Activated naive CD4-positive, alpha-beta T cell treated with anti-CD3 and anti-CD28 coated beads, Interleukin-2, amount 50 U/mL, for 24 hours (primary cell): ENCODE measurements at regions not wholly inside any gene's neighbourhood (a gene's known extent, or its start where the extent isn't known, plus 50 kb on each side); places are given as distances from the start of the nearest gene placed in this dataset.
"Not testable (repeated sequence)": the region's sequence is repeated elsewhere in the genome, so short reads cannot be mapped to it uniquely, and the experiment has no call there.

Experiments used
- H3K27ac Mint-ChIP-seq: one replicate; pipeline ENCODE4 v1.8.0; 2021; ENCODE audit warnings: mild to moderate bottlenecking, mixed read lengths
- H3K27me3 Mint-ChIP-seq: one replicate; pipeline ENCODE4 v1.8.0; 2021; ENCODE audit warnings: mixed read lengths
- H3K36me3 Mint-ChIP-seq: one replicate; pipeline ENCODE4 v1.8.0; 2021; ENCODE audit warnings: mixed read lengths
- H3K4me1 Mint-ChIP-seq: one replicate; pipeline ENCODE4 v1.8.0; 2021; ENCODE audit warnings: mixed read lengths
- H3K4me3 Mint-ChIP-seq: one replicate; pipeline ENCODE4 v1.8.0; 2021; ENCODE audit warnings: mild to moderate bottlenecking, mixed read lengths
- H3K9me3 Mint-ChIP-seq: one replicate; pipeline ENCODE4 v1.8.0; 2021; ENCODE audit warnings: mixed read lengths

DNA sequence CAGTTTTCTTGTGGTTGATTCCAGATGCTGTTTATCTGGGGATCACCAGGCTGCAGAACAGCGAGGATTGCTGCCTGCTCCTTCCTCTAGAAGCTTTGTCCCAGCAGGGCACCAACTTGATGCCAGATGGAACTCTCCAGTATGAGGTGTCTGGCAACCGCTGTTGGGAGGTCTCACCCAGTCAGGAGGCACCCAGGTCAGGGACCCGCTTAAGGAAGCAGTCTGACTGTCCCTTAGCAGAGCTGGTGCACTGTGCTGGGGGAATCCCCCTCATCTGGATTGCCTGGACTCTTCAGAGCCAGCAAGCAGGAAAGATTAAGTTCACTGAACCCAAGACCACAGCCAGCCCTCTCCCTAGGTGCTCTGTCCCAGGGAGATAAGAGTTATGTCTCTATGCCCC, 1165.2 kb downstream of the FSCB start:
- H3K4me3 Mint-ChIP-seq = no peak overlapping the region

DNA sequence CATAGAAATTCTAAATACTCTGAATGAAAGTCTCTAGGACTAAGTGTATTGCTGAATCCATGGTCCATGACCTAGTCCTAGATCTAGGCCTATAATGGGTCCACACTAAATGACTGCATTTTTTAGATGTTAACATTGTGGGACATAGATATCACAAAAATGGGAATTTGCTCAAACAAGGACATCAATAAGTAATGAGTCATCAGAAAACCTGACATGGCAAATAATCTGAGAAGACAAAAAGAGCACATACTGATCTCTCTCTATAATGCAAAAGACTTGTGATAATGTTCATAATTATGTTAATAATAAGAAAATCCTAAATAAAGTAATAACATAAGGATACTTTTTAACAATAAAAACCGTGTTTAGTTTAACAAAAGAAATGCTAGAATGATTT, 1168.4 kb downstream of the FSCB start:
- Mint-ChIP-seq H3K27me3 (no peaks in the 10 kb centered on the region), H3K36me3 (no peaks in the 10 kb centered on the region), H3K4me1 (no peaks in the 10 kb centered on the region), H3K4me3 (no peak overlapping the region), H3K9me3 (no peaks in the 10 kb centered on the region), H3K27ac (no peak overlapping the region)

More for the DNA sequence above, 1165.2 kb downstream of the FSCB start:
- Mint-ChIP-seq H3K27ac (no peak overlapping the region), H3K4me1 (no peaks in the 10 kb centered on the region), H3K36me3 (no peaks in the 10 kb centered on the region), H3K27me3 (no peaks in the 10 kb centered on the region), H3K9me3 (peaks cover 6% of the 10 kb centered on the region)

DNA sequence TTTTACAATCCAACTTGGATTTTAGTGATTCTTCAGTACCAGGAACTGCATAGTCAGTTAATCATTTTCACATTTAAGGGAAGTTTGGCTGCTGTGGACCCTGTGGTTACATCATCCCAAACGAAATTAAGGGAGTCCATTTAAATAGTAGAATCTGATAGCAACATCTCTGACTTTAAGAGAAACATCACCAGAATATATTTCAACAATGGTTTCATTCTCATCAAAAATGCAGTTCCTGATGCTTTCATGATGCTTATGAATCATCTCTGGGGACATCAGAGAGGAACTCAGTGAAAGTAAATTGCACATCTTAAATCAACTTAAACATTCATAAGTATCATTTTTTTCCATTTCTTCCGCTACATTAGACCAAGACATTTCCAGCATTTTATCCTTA, 1170.7 kb downstream of the FSCB start:
- Mint-ChIP-seq H3K4me1 (no peaks in the 10 kb centered on the region), H3K27ac (no peak overlapping the region), H3K36me3 (no peaks in the 10 kb centered on the region), H3K4me3 (no peak overlapping the region), H3K27me3 (no peaks in the 10 kb centered on the region), H3K9me3 (no peaks in the 10 kb centered on the region)

DNA sequence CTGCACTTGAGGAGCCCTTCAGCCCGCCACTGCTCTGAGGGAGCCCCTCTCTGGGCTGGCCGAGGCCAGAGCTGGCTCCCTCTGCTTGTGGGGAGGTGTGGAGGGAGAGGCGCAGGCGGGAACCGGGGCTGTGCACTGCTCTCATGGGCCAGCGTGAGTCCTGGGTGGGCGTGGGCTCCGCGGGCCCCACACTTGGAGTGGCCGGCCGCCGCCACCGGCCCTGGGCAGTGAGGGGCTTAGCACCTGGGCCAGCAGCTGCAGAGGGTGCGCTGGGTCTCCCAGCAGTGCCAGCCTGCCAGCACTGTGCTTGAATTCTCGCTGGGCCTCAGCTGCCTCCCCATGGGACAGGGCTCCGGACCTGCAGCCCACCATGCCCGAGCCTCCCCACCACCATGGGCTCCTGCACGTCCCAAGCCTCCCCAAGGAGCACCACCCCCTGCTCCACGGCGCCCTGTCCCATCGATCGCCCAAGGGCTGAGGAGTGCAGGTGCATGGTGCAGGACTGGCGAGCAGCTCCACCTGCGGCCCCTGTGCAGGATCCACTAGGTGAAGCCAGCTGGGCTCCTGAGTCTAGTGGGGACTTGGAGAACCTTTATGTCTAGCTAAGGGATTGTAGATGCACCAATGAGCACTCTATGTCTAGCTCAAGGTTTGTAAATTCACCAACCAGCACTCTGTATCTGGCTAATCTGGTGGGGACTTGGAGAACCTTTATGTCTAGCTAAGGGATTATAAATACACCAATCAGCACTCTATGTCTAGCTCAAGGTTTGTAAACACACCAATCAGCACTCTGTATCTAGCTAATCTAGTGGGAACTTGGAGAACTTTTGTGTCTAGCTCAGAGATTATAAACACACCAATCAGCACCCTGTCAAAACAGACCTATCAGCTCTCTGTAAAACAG, 1180.3 kb downstream of the FSCB start:
- H3K4me3 Mint-ChIP-seq, H3K27me3 Mint-ChIP-seq, H3K4me1 Mint-ChIP-seq, H3K9me3 Mint-ChIP-seq, H3K27ac Mint-ChIP-seq, H3K36me3 Mint-ChIP-seq: not testable (repeated sequence)

DNA sequence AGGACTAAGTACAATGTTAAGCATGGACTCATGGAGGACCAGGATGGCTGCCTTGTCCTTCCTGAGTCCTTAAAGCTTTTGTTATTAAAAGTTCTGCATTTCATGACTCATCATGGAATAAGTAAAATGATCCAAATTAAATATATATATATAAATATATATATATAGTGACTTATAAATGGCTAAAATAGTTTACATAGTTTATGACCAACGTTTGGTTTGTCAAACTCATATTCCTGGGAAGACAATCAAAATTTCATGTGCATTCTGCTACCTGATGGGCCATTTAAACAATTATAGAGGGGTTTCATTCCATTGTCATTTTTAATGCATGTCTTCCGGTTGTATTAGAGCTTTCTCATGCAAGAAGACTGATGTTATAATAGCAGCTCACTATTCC, 1190.7 kb downstream of the FSCB start:
- peaks cover 6% of the 10 kb centered on the region for H3K9me3 Mint-ChIP-seq
- H3K27ac Mint-ChIP-seq = no peak overlapping the region
- no peaks in the 10 kb centered on the region for H3K27me3 Mint-ChIP-seq
- H3K4me1 Mint-ChIP-seq = no peaks in the 10 kb centered on the region
- no peak overlapping the region for H3K4me3 Mint-ChIP-seq
- no peaks in the 10 kb centered on the region for H3K36me3 Mint-ChIP-seq

DNA sequence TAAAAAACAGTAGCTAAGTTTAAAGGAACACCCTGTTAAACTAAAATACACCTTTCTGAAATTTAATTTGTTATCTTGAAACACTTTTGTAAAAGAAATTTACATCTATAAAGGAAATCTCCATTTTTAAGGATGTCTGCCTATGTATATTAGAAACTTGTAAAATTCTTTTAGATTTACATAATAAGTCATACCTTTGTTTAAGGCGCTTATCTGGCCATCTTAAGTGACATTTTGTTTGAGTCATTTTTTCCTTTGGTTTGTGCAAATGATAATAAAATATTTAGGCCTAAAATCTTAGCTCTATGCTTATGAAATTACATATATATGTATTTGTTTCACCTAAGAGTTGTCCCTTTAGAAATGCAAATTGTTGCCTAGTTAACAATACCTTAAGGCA, 1193.4 kb downstream of the FSCB start:
- Mint-ChIP-seq H3K9me3 (peaks cover 6% of the 10 kb centered on the region), H3K27me3 (no peaks in the 10 kb centered on the region), H3K4me3 (no peak overlapping the region), H3K27ac (no peak overlapping the region), H3K4me1 (no peaks in the 10 kb centered on the region), H3K36me3 (no peaks in the 10 kb centered on the region)

DNA sequence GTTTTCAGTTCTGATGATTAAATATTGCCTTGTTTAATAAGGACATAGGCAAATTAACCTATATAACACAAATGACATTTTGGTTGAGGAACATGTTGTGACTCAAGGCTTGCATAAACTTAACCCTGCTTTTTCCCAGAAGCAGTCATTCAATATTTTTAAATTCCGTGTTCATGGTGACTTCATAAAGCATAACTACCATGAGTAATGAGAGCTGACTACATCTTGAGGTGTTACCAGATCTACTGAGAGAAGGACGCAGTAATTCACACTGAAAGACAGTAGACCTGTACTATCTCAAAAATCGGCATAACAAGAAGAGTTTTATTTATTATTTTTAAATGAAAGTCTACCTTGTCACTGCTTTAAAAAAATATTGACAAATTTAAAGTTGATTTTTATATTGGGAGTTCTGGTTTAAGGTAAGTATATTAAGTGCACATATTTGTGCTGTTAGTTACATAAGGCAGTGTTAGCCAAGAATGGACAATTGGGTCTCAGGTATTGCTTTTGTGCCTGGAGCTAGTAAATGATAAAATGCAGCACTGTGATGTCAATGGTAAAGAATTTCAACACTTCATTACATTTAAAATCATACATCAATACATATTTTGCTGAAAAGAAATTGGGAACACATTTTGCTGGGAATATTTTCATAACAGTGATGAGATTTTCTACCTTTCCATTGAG, 1198.5 kb downstream of the FSCB start:
- no peak overlapping the region for H3K4me3 Mint-ChIP-seq
- peaks cover 6% of the 10 kb centered on the region for H3K9me3 Mint-ChIP-seq
- no peaks in the 10 kb centered on the region for H3K4me1 Mint-ChIP-seq
- no peaks in the 10 kb centered on the region for H3K36me3 Mint-ChIP-seq
- H3K27ac Mint-ChIP-seq = no peak overlapping the region
- no peaks in the 10 kb centered on the region for H3K27me3 Mint-ChIP-seq

DNA sequence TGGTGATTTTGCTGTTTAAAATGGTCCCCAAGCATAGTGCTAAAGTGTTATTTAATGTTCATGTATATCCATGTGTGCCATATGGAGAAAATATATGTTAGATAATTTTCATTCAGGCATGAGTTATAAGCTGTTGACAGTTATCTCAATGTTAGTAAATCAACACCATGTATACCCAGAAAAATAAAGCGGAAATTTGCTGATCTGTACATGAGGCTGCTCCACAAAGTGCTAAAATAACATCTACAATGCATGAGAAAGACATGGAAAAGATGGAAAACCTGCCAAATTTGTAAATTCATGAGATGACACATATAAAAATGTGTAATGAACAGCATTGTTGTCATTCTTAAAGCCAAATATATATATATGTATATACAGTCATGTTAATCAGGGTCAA, 1199.2 kb downstream of the FSCB start:
- no peaks in the 10 kb centered on the region for H3K27me3 Mint-ChIP-seq
- peaks cover 2% of the 10 kb centered on the region for H3K9me3 Mint-ChIP-seq
- no peaks in the 10 kb centered on the region for H3K4me1 Mint-ChIP-seq
- H3K27ac Mint-ChIP-seq = no peak overlapping the region
- H3K4me3 Mint-ChIP-seq = no peak overlapping the region
- H3K36me3 Mint-ChIP-seq = no peaks in the 10 kb centered on the region

DNA sequence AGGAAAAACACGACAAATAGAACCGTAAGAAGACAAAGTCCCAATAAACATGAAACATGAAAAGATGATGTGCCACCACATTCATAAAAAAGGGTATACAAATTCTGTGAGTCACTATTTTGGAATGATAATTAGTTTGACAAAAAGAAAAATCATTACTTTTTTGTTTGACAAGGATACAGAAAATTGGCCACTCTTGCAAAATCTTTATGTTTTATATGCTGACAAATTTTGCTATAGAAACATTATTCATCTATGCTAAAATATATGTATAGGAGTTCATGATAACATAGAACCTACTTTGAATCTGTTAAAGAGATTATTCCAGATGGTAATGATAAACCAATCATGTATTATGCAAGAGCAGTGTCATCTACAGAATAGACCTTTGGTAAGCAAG, 1201.0 kb downstream of the FSCB start:
- Mint-ChIP-seq H3K27ac (no peak overlapping the region), H3K4me3 (no peak overlapping the region), H3K4me1 (no peaks in the 10 kb centered on the region), H3K9me3 (no peaks in the 10 kb centered on the region), H3K27me3 (no peaks in the 10 kb centered on the region), H3K36me3 (no peaks in the 10 kb centered on the region)

DNA sequence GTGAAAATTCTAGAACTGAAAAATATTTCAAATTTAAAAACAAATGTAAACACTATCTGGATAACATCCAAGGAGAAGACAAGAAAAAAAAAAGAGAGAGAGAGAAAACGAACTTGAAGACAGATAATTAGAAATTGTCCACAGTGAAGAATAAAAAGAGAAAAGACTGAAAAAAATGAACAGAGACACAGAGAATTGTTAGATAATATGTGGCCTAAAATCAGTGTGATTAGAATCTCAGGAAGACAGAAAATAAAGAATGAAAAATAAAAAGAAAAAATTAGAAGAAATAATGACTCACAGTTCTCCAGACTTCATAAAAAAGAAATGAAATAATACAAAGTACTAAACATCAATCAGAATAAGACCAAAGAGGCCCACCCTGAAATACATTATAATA, 1209.3 kb downstream of the FSCB start:
- H3K4me1 Mint-ChIP-seq = no peaks in the 10 kb centered on the region
- peaks cover 6% of the 10 kb centered on the region for H3K9me3 Mint-ChIP-seq
- no peak overlapping the region for H3K4me3 Mint-ChIP-seq
- no peaks in the 10 kb centered on the region for H3K36me3 Mint-ChIP-seq
- H3K27me3 Mint-ChIP-seq = no peaks in the 10 kb centered on the region
- no peak overlapping the region for H3K27ac Mint-ChIP-seq

DNA sequence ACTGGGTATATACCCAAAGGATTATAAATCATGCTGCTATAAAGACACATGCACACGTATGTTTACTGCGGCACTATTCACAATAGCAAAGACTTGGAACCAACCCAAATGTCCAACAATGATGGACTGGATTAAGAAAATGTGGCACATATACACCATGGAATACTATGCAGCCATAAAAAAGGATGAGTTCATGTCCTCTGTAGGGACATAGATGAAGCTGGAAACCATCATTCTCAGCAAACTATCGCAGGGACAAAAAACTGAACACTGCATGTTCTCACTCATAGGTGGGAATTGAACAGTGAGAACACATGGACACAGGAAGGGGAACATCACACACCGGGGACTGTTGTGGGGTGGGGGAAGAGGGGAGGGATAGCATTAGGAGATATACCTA, 1211.0 kb downstream of the FSCB start:
- not testable (repeated sequence) for H3K36me3 Mint-ChIP-seq, H3K4me1 Mint-ChIP-seq, H3K4me3 Mint-ChIP-seq, H3K9me3 Mint-ChIP-seq, H3K27ac Mint-ChIP-seq, H3K27me3 Mint-ChIP-seq

DNA sequence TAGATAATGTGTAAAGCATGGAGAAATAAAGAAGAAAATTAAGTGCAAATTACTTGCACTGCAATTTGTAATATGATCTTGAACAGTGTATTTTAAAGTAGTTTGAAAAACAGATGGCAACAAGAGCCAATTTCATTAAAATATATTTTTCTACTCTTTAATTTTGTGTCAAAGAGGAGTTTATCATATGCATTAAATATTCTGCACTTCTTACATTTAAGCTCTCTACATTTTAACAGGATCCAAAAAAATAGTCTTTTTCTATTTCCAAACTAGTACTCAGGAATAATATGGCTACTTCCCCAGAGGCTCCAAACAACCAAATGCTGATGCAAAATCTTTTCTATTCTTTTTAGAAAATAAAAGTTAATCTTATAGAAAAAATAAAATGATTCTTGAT, 1221.5 kb downstream of the FSCB start:
- Mint-ChIP-seq H3K4me3 (no peak overlapping the region), H3K9me3 (no peaks in the 10 kb centered on the region), H3K27ac (no peak overlapping the region), H3K4me1 (no peaks in the 10 kb centered on the region), H3K27me3 (no peaks in the 10 kb centered on the region), H3K36me3 (no peaks in the 10 kb centered on the region)

DNA sequence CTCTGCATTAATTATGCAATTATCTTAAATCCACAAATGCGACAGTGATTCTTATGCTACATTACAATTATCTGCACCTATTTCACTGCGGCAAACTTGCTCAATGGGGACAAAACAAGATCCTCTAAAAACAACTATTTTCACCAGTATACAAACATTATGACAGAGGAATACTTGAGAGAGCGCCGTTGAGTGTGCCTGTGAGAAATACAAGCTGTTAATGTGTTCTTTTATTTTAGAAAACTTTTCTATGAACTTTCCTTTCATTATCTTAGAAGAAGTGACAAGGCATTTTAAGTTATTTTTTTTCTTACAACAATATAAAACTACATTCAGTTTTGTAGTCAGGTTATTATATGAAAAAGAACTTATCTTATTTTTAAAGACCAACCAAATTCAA, 1247.0 kb downstream of the FSCB start:
- H3K36me3 Mint-ChIP-seq = no peaks in the 10 kb centered on the region
- H3K4me1 Mint-ChIP-seq = no peaks in the 10 kb centered on the region
- H3K27me3 Mint-ChIP-seq = no peaks in the 10 kb centered on the region
- no peak overlapping the region for H3K4me3 Mint-ChIP-seq
- H3K27ac Mint-ChIP-seq = no peak overlapping the region
- peaks cover 11% of the 10 kb centered on the region for H3K9me3 Mint-ChIP-seq

DNA sequence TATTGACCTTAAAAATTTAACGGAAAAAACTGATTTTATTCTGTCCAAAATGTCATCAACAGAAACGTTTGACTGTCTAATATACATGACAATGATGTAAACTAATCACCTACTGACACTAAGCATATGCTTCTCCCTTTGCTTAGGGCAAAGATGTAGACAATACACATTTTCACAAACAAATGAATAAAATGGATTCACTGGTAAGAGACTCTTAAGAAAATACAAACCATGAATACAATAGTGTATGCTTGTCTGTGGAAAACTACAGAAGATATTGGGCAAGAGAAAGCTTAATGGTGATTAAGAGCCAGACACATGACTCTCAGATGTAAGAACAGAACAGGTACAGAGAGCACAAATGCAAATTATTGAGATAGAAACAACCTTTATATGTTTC, 1248.7 kb downstream of the FSCB start:
- no peaks in the 10 kb centered on the region for H3K36me3 Mint-ChIP-seq
- H3K4me3 Mint-ChIP-seq = no peak overlapping the region
- H3K4me1 Mint-ChIP-seq = no peaks in the 10 kb centered on the region
- H3K27me3 Mint-ChIP-seq = no peaks in the 10 kb centered on the region
- no peak overlapping the region for H3K27ac Mint-ChIP-seq
- H3K9me3 Mint-ChIP-seq = peaks cover 11% of the 10 kb centered on the region

DNA sequence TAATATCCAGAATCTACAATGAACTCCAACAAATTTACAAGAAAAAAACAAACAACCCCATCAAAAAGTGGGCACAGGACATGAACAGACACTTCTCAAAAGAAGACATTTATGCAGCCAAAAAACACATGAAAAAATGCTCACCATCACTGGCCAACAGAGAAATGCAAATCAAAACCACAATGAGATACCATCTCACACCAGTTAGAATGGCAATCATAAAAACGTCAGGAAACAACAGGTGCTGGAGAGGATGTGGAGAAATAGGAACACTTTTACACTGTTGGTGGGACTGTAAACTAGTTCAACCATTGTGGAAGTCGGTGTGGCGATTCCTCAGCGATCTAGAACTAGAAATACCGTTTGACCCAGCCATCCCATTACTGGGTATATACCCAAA, 1250.1 kb downstream of the FSCB start:
- not testable (repeated sequence) for H3K9me3 Mint-ChIP-seq, H3K4me1 Mint-ChIP-seq, H3K27ac Mint-ChIP-seq, H3K27me3 Mint-ChIP-seq, H3K4me3 Mint-ChIP-seq, H3K36me3 Mint-ChIP-seq

DNA sequence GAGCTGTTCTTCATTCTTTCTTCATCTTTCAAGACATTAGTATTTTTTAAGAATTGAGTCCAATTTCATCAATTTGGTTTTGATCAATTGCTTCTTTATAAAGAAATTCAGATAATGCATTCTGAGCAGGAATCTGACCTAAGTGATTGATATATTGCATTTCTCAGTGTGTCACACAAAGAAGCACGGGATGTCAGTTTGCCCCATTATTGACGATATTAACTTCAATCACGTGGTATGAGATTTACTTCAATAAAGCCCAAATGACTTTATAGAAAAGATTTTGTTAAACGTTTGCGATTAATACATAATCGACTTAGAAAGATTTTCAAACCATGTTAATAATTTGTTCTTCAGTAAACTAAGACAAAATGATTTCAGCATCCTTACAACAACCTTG, 1254.2 kb downstream of the FSCB start:
- Mint-ChIP-seq H3K9me3 (no peaks in the 10 kb centered on the region), H3K27me3 (no peaks in the 10 kb centered on the region), H3K36me3 (no peaks in the 10 kb centered on the region), H3K4me1 (no peaks in the 10 kb centered on the region), H3K27ac (no peak overlapping the region), H3K4me3 (no peak overlapping the region)
